Panc1 (cell line): ENCODE measurements at regions not wholly inside any gene's neighbourhood (a gene's known extent, or its start where the extent isn't known, plus 50 kb on each side); places are given as distances from the start of the nearest gene placed in this dataset.

Experiments used
- ATAC-seq: fragments of 200-7000 bp; cut with Tn5 transposase; 2 replicates; pipeline ENCODE4 v1.9.1; 2020; ENCODE audit warnings: mild to moderate bottlenecking, moderate library complexity
- BruUV-seq: library from RNA; stranded (reverse); fragments of 400-500 nt; replicated peaks from 2 replicates; lab custom pipeline; 2021; lab: Mats Ljungman, UMichigan
- CTCF ChIA-PET: fragments of 300-600 bp; sonication (Branson Sonifier 250); formaldehyde crosslinking; loops from one replicate; lab custom pipeline; 2022; ENCODE audit warnings: antibody characterized with exemption; lab: Charles Lee
- POLR2A ChIA-PET: fragments of 300-600 bp; sonication (Branson Sonifier 250); formaldehyde crosslinking; loops from one replicate; lab custom pipeline; 2022; ENCODE audit warnings: antibody characterized with exemption; lab: Charles Lee
- DNase-seq: peaks from one replicate; pipeline ENCODE4 v3.0.0-alpha.2; 2010; ENCODE audit warnings: low read depth, low spot score
- H3K27ac ChIP-seq: 2 replicates; pipeline ENCODE4 v1.5.1; 2011; ENCODE audit warnings: mild to moderate bottlenecking, low read length, inconsistent platforms
- H3K27me3 ChIP-seq: fragments of 200-500 bp; sonication (Bioruptor generic); 2 replicates; pipeline ENCODE4 v1.6.0; 2014; ENCODE audit warnings: low read length, inconsistent platforms; ENCODE audit not compliant: control insufficient read depth, insufficient read depth
- H3K36me3 ChIP-seq: fragments of 200-500 bp; sonication (Bioruptor generic); 2 replicates; pipeline ENCODE4 v1.5.1; 2014; ENCODE audit warnings: inconsistent platforms, mild to moderate bottlenecking, low read length, moderate library complexity; ENCODE audit not compliant: control insufficient read depth, insufficient read depth
- H3K4me1 ChIP-seq: 2 replicates; pipeline ENCODE4 v1.5.1; 2011; ENCODE audit warnings: inconsistent platforms, mild to moderate bottlenecking, low read length, moderate library complexity; ENCODE audit not compliant: control insufficient read depth, insufficient read depth
- H3K4me3 ChIP-seq, 2 experiments: 2 replicates each; pipeline ENCODE4 v1.5.1; 2011 to 2012; ENCODE audit warnings: low read depth in 2 of 2, low read length in 2 of 2, mild to moderate bottlenecking in 2 of 2, inconsistent platforms in 1 of 2, moderate library complexity in 1 of 2
- H3K9me3 ChIP-seq: fragments of 200-500 bp; sonication (Bioruptor generic); 2 replicates; pipeline ENCODE4 v1.5.1; 2014; ENCODE audit warnings: low read depth, mild to moderate bottlenecking, inconsistent platforms, low read length, moderate library complexity; ENCODE audit not compliant: control insufficient read depth, insufficient read depth
- CTCF ChIP-seq: fragments of 450-650 bp; IDR thresholded peaks from 2 replicates; pipeline ENCODE4 v1.5.1; 2017; ENCODE audit warnings: mild to moderate bottlenecking
- POLR2AphosphoS5 ChIP-seq: IDR thresholded peaks from 2 replicates; pipeline ENCODE4 v1.6.1; 2012; ENCODE audit warnings: mild to moderate bottlenecking, low read depth, low read length, moderate library complexity
- REST ChIP-seq, 2 experiments: IDR thresholded peaks; 2 replicates each; pipeline ENCODE4 v1.6.1; 2011 to 2012; ENCODE audit warnings: low read depth in 2 of 2, control low read depth in 1 of 2, low read length in 1 of 2, mild to moderate bottlenecking in 1 of 2, moderate library complexity in 1 of 2; ENCODE audit not compliant: insufficient read depth in 1 of 2
- SIN3A ChIP-seq: IDR thresholded peaks from 2 replicates; pipeline ENCODE4 v1.6.1; 2012; ENCODE audit warnings: low read depth, mild to moderate bottlenecking, low read length, moderate library complexity, borderline replicate concordance; ENCODE audit not compliant: insufficient read depth
- TCF7L2 ChIP-seq: IDR thresholded peaks from 2 replicates; pipeline ENCODE4 v1.6.1; 2011; ENCODE audit warnings: mild to moderate bottlenecking, low read depth, low read length, inconsistent platforms
- in situ Hi-C: cut with HindIII; loops from 2 replicates; pipeline ENCODE4 v1.10.0; 2016; ENCODE audit warnings: low sequenced_read_pairs, low pct_unique_long_range_greater_than_20kb
- intact Hi-C: fragments of 100-400 bp; cut with micrococcal nuclease; formaldehyde crosslinking; loops from one replicate; pipeline ENCODE4 v1.10.0; 2022; ENCODE audit not compliant: unreplicated experiment

- ATAC-seq = no peak
- ChIA-PET CTCF (no interaction called here), POLR2A (no interaction called here)
- Histone ChIP-seq H3K36me3 (no peaks in the 10 kb centered on the region), H3K4me3 (no peak overlapping the region), H3K4me1 (no peaks in the 10 kb centered on the region), H3K9me3 (no peaks in the 10 kb centered on the region), H3K27me3 (peaks cover 2% of the 10 kb centered on the region; the same call in 1 of the 2 replicates), H3K27ac (no peak overlapping the region)
- intact Hi-C loops = loop anchor here (10.0 kb wide), 2 partner anchors 144 to 444 kb away; no protein-coding TSS in a partner anchor
- no TSS peak for BruUV-seq
- DNase-seq = no peak
- in situ Hi-C loops = no loop called here
- no peak for TF ChIP-seq TCF7L2
- no peak for TF ChIP-seq REST (IDR thresholded peaks at IDR 0.05; ENCODE audit: insufficient read depth in 1 of 2, low read depth in 2 of 2, low read length in 1 of 2)
- TF ChIP-seq CTCF = no peak
- TF ChIP-seq SIN3A = no peak
- TF ChIP-seq POLR2AphosphoS5 = no peak
These were observed 922.8 kb upstream of the EEF2KMT start for GRCh38 chr16:6020162-6020985.

- Histone ChIP-seq H3K36me3 (no peaks in the 10 kb centered on the region), H3K9me3 (no peaks in the 10 kb centered on the region), H3K27ac (no peak overlapping the region), H3K4me1 (no peaks in the 10 kb centered on the region), H3K4me3 (no peak overlapping the region), H3K27me3 (peaks cover 2% of the 10 kb centered on the region; the same call in 1 of the 2 replicates)
- TF ChIP-seq POLR2AphosphoS5 (no peak), REST (IDR thresholded peaks at IDR 0.05; ENCODE audit: insufficient read depth in 1 of 2, low read depth in 2 of 2, low read length in 1 of 2) (no peak), SIN3A (no peak)
- ATAC-seq = no peak
- no TSS peak for BruUV-seq
- no peak for DNase-seq
- intact Hi-C loops = no loop called here
- ChIA-PET CTCF (no interaction called here), POLR2A (no interaction called here)
- in situ Hi-C loops = no loop called here
These were observed 921.9 kb upstream of the EEF2KMT start for GRCh38 chr16:6019490-6019991.
